CD8-positive, alpha-beta memory T cell (primary cell): ENCODE measurements at regions not wholly inside any gene's neighbourhood (a gene's known extent, or its start where the extent isn't known, plus 50 kb on each side); places are given as distances from the start of the nearest gene placed in this dataset.
"Not testable (repeated sequence)": the region's sequence is repeated elsewhere in the genome, so short reads cannot be mapped to it uniquely, and the experiment has no call there.

Source experiments
- CTCF ChIA-PET: fragments of 350-600 bp; sonication (Branson Sonifier 250); formaldehyde crosslinking; loops from one replicate; lab custom pipeline; 2021; ENCODE audit warnings: antibody characterized with exemption; lab: Charles Lee
- POLR2A ChIA-PET: fragments of 350-600 bp; sonication (Branson Sonifier 250); formaldehyde crosslinking; loops from one replicate; lab custom pipeline; 2021; ENCODE audit warnings: antibody characterized with exemption; lab: Charles Lee
- DNase-seq, 5 donors: peaks; one replicate each; pipeline versions ENCODE4 v3.0.0 to v3.0.0-alpha.2; 2020 to 2022; ENCODE audit warnings: mixed read lengths in 1 of 5
- H3K27ac ChIP-seq: one replicate; pipeline ENCODE4 v1.7.0; 2013; ENCODE audit warnings: low read depth, mild to moderate bottlenecking, low read length, moderate library complexity
- H3K27me3 ChIP-seq: 2 replicates; pipeline ENCODE4 v1.7.0; 2013; ENCODE audit warnings: low read length, mild to moderate bottlenecking; ENCODE audit not compliant: insufficient read depth, poor library complexity, severe bottlenecking
- H3K36me3 ChIP-seq: 2 replicates; pipeline ENCODE4 v1.7.0; 2013; ENCODE audit warnings: mild to moderate bottlenecking, low read length, moderate library complexity; ENCODE audit not compliant: insufficient read depth
- H3K4me1 ChIP-seq: 2 replicates; pipeline ENCODE4 v1.7.0; 2013; ENCODE audit warnings: mild to moderate bottlenecking, low read length, moderate library complexity; ENCODE audit not compliant: insufficient read depth
- H3K4me3 ChIP-seq: 2 replicates; pipeline ENCODE4 v1.7.0; 2013; ENCODE audit warnings: mild to moderate bottlenecking, low read length
- H3K9me3 ChIP-seq: 2 replicates; pipeline ENCODE4 v1.7.0; 2013; ENCODE audit warnings: mild to moderate bottlenecking, low read length
- H3K27ac Mint-ChIP-seq, 8 donors: one replicate each; pipeline ENCODE4 v1.8.0; 2020 to 2021; ENCODE audit warnings: mixed read lengths in 8 of 8, mild to moderate bottlenecking in 6 of 8, inconsistent platforms in 3 of 8, moderate library complexity in 3 of 8
- H3K27me3 Mint-ChIP-seq, 2 donors: one replicate each; pipeline ENCODE4 v1.8.0; 2020 to 2021; ENCODE audit warnings: mixed read lengths in 2 of 2, mild to moderate bottlenecking in 1 of 2, moderate library complexity in 1 of 2
- H3K36me3 Mint-ChIP-seq, 3 donors: one replicate each; pipeline ENCODE4 v1.8.0; 2020 to 2021; ENCODE audit warnings: mixed read lengths in 3 of 3, inconsistent platforms in 1 of 3, mild to moderate bottlenecking in 1 of 3
- H3K4me1 Mint-ChIP-seq, 3 donors: one replicate each; pipeline ENCODE4 v1.8.0; 2020 to 2021; ENCODE audit warnings: mixed read lengths in 3 of 3, inconsistent platforms in 1 of 3, mild to moderate bottlenecking in 1 of 3
- H3K4me3 Mint-ChIP-seq, 7 donors: one replicate each; pipeline ENCODE4 v1.8.0; 2020 to 2021; ENCODE audit warnings: mixed read lengths in 7 of 7, mild to moderate bottlenecking in 6 of 7, moderate library complexity in 4 of 7, inconsistent platforms in 2 of 7
- H3K9me3 Mint-ChIP-seq, 5 donors: one replicate each; pipeline ENCODE4 v1.8.0; 2020 to 2022; ENCODE audit warnings: mixed read lengths in 5 of 5, mild to moderate bottlenecking in 3 of 5, moderate library complexity in 2 of 5, inconsistent platforms in 1 of 5

- Histone ChIP-seq H3K9me3 (no peaks in the 10 kb centered on the region), H3K27ac (no peak overlapping the region), H3K4me3 (no peak overlapping the region), H3K27me3 (no peaks in the 10 kb centered on the region), H3K36me3 (no peaks in the 10 kb centered on the region), H3K4me1 (no peaks in the 10 kb centered on the region)
- Mint-ChIP-seq H3K9me3 (peaks cover 0 to 1% (median 0%) of the 10 kb centered on the region in 5 donors), H3K4me1 (no peaks in the 10 kb centered on the region), H3K4me3 (no peak overlapping the region), H3K27ac (no peak overlapping the region), H3K36me3 (no peaks in the 10 kb centered on the region), H3K27me3 (peaks cover 0 to 4% of the 10 kb centered on the region in 2 donors)
- no peak for DNase-seq
- ChIA-PET POLR2A (no interaction called here), CTCF (no interaction called here)
Observed at GRCh38 chr12:114164351-114164750, 198.2 kb upstream of the RBM19 start.

- peaks cover 0 to 4% of the 10 kb centered on the region in 2 donors for H3K27me3 Mint-ChIP-seq
- no peak for DNase-seq
- Histone ChIP-seq H3K4me3 (no peak overlapping the region), H3K4me1 (no peaks in the 10 kb centered on the region), H3K27ac (no peak overlapping the region), H3K27me3 (no peaks in the 10 kb centered on the region), H3K36me3 (no peaks in the 10 kb centered on the region), H3K9me3 (no peaks in the 10 kb centered on the region)
- no peaks in the 10 kb centered on the region for H3K4me1 Mint-ChIP-seq
- H3K27ac Mint-ChIP-seq, result no peak overlapping the region
- H3K36me3 Mint-ChIP-seq, result no peaks in the 10 kb centered on the region
- ChIA-PET POLR2A (no interaction called here), CTCF (no interaction called here)
- no peak overlapping the region for H3K4me3 Mint-ChIP-seq
- peaks cover 0 to 1% (median 0%) of the 10 kb centered on the region in 5 donors for H3K9me3 Mint-ChIP-seq
Observed at GRCh38 chr12:114163771-114164170, 197.6 kb upstream of the RBM19 start.

GRCh38 chr12:114160445-114160844, 194.3 kb upstream of the RBM19 start:
- Histone ChIP-seq H3K36me3 (no peaks in the 10 kb centered on the region), H3K27ac (no peak overlapping the region), H3K4me3 (no peak overlapping the region), H3K4me1 (no peaks in the 10 kb centered on the region), H3K27me3 (no peaks in the 10 kb centered on the region), H3K9me3 (no peaks in the 10 kb centered on the region)
- POLR2A ChIA-PET, result no interaction called here
- H3K9me3 Mint-ChIP-seq, result peaks cover 0 to 1% (median 0%) of the 10 kb centered on the region in 5 donors
- no peak for DNase-seq
- H3K27me3 Mint-ChIP-seq, result peaks cover 0 to 5% of the 10 kb centered on the region in 2 donors
- CTCF ChIA-PET, result no interaction called here
- no peaks in the 10 kb centered on the region for H3K36me3 Mint-ChIP-seq
- H3K4me3 Mint-ChIP-seq, result no peak overlapping the region
- H3K27ac Mint-ChIP-seq, result no peak overlapping the region
- no peaks in the 10 kb centered on the region for H3K4me1 Mint-ChIP-seq

- DNase-seq, result no peak
- Mint-ChIP-seq H3K36me3 (no peaks in the 10 kb centered on the region), H3K27ac (no peak overlapping the region), H3K9me3 (peaks cover 0 to 4% (median 0%) of the 10 kb centered on the region in 5 donors), H3K27me3 (peaks cover 0 to 3% of the 10 kb centered on the region in 2 donors), H3K4me3 (no peak overlapping the region), H3K4me1 (no peaks in the 10 kb centered on the region)
- POLR2A ChIA-PET, result no interaction called here
- Histone ChIP-seq H3K9me3 (no peaks in the 10 kb centered on the region), H3K4me1 (no peaks in the 10 kb centered on the region), H3K36me3 (no peaks in the 10 kb centered on the region), H3K27ac (no peak overlapping the region), H3K4me3 (no peak overlapping the region), H3K27me3 (no peaks in the 10 kb centered on the region)
- CTCF ChIA-PET, result no interaction called here
Observed at GRCh38 chr12:114152890-114153289, 186.8 kb upstream of the RBM19 start.

- no peak overlapping the region for H3K27ac ChIP-seq
Observed at GRCh38 chr12:114152066-114152465, 185.9 kb upstream of the RBM19 start.

GRCh38 chr12:114150584-114150983, 184.5 kb upstream of the RBM19 start:
- H3K27ac Mint-ChIP-seq, H3K4me3 ChIP-seq, H3K27ac ChIP-seq, H3K9me3 Mint-ChIP-seq, POLR2A ChIA-PET, H3K36me3 ChIP-seq, H3K4me3 Mint-ChIP-seq, H3K36me3 Mint-ChIP-seq, H3K4me1 Mint-ChIP-seq, H3K27me3 ChIP-seq, CTCF ChIA-PET, H3K9me3 ChIP-seq, DNase-seq, H3K4me1 ChIP-seq, H3K27me3 Mint-ChIP-seq: not testable (repeated sequence)

More at GRCh38 chr12:114152066-114152465, 185.9 kb upstream of the RBM19 start:
- Histone ChIP-seq H3K4me3 (no peak overlapping the region), H3K9me3 (no peaks in the 10 kb centered on the region), H3K27me3 (no peaks in the 10 kb centered on the region), H3K36me3 (no peaks in the 10 kb centered on the region), H3K4me1 (no peaks in the 10 kb centered on the region)
- CTCF ChIA-PET, result no interaction called here
- POLR2A ChIA-PET, result no interaction called here
- no peak for DNase-seq
- Mint-ChIP-seq H3K4me1 (no peaks in the 10 kb centered on the region), H3K27me3 (peaks cover 0 to 3% of the 10 kb centered on the region in 2 donors), H3K27ac (no peak overlapping the region), H3K4me3 (no peak overlapping the region), H3K36me3 (no peaks in the 10 kb centered on the region), H3K9me3 (peaks cover 0 to 4% (median 0%) of the 10 kb centered on the region in 5 donors)

GRCh38 chr12:114141921-114142564, 175.9 kb upstream of the RBM19 start:
- Histone ChIP-seq H3K36me3 (no peaks in the 10 kb centered on the region), H3K4me3 (no peak overlapping the region), H3K27ac (no peak overlapping the region), H3K27me3 (no peaks in the 10 kb centered on the region), H3K4me1 (no peaks in the 10 kb centered on the region), H3K9me3 (no peaks in the 10 kb centered on the region)
- no peaks in the 10 kb centered on the region for H3K4me1 Mint-ChIP-seq
- no peak overlapping the region for H3K4me3 Mint-ChIP-seq
- H3K36me3 Mint-ChIP-seq, result no peaks in the 10 kb centered on the region
- peaks cover 0 to 3% of the 10 kb centered on the region in 2 donors for H3K27me3 Mint-ChIP-seq
- ChIA-PET CTCF (interaction anchor here (1.2 kb wide), 1 partner anchor 12 kb away, joined by 3 read pairs; no protein-coding TSS in a partner anchor), POLR2A (no interaction called here)
- H3K9me3 Mint-ChIP-seq, result peaks cover 0 to 5% (median 0%) of the 10 kb centered on the region in 5 donors
- no peak overlapping the region for H3K27ac Mint-ChIP-seq
- no peak for DNase-seq

GRCh38 chr12:114140576-114140975, 174.5 kb upstream of the RBM19 start:
- H3K27me3 Mint-ChIP-seq, result peaks cover 0 to 3% of the 10 kb centered on the region in 2 donors
- ChIA-PET POLR2A (no interaction called here), CTCF (no interaction called here)
- H3K4me3 ChIP-seq, result no peak overlapping the region
- H3K27me3 ChIP-seq, result no peaks in the 10 kb centered on the region
- H3K4me1 ChIP-seq, result no peaks in the 10 kb centered on the region
- no peak overlapping the region for H3K27ac Mint-ChIP-seq
- H3K9me3 ChIP-seq, result no peaks in the 10 kb centered on the region
- no peak overlapping the region for H3K27ac ChIP-seq
- H3K4me3 Mint-ChIP-seq, result no peak overlapping the region
- no peaks in the 10 kb centered on the region for H3K36me3 Mint-ChIP-seq
- H3K4me1 Mint-ChIP-seq, result no peaks in the 10 kb centered on the region
- no peak for DNase-seq
- no peaks in the 10 kb centered on the region for H3K36me3 ChIP-seq
- peaks cover 0 to 5% (median 0%) of the 10 kb centered on the region in 5 donors for H3K9me3 Mint-ChIP-seq
